ENCODE measurements at regions not wholly inside any gene's neighbourhood (a gene's known extent, or its start where the extent isn't known, plus 50 kb on each side); places are given as distances from the start of the nearest gene placed in this dataset.

DNA sequence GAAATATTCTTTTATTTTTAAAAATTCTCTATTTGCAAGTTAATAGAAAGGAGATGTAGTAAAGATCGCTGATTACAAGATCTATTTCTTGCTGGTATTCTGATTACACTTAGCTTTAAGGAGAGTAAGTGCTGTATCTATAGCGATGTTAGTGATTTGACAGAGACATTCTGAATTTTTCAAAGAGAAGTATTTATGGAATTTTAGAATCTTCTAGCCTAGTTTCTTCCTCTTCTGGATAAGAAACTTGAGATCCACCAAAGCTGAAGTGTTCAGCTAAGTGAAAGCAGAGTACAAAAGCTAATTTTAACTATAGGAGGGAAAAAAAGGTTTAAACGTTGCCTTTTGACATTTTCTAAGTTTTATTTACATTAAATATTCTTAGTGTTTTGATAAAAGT is 72.1 kb upstream of the RARB start:
- TF ChIP-seq, protein P1, sequence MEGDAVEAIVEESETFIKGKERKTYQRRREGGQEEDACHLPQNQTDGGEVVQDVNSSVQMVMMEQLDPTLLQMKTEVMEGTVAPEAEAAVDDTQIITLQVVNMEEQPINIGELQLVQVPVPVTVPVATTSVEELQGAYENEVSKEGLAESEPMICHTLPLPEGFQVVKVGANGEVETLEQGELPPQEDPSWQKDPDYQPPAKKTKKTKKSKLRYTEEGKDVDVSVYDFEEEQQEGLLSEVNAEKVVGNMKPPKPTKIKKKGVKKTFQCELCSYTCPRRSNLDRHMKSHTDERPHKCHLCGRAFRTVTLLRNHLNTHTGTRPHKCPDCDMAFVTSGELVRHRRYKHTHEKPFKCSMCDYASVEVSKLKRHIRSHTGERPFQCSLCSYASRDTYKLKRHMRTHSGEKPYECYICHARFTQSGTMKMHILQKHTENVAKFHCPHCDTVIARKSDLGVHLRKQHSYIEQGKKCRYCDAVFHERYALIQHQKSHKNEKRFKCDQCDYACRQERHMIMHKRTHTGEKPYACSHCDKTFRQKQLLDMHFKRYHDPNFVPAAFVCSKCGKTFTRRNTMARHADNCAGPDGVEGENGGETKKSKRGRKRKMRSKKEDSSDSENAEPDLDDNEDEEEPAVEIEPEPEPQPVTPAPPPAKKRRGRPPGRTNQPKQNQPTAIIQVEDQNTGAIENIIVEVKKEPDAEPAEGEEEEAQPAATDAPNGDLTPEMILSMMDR (IDR thresholded peaks at IDR 0.05; ENCODE audit: insufficient read depth, low read length), result no peak
- TF ChIP-seq POLR2AphosphoS5 (IDR thresholded peaks at IDR 0.05; ENCODE audit: low read depth) (no peak), GABPA (IDR thresholded peaks at IDR 0.05; ENCODE audit: low read depth) (no peak), SPI1 (IDR thresholded peaks at IDR 0.05; ENCODE audit: borderline replicate concordance, low read depth) (no peak)
- TF ChIP-seq, protein P2, sequence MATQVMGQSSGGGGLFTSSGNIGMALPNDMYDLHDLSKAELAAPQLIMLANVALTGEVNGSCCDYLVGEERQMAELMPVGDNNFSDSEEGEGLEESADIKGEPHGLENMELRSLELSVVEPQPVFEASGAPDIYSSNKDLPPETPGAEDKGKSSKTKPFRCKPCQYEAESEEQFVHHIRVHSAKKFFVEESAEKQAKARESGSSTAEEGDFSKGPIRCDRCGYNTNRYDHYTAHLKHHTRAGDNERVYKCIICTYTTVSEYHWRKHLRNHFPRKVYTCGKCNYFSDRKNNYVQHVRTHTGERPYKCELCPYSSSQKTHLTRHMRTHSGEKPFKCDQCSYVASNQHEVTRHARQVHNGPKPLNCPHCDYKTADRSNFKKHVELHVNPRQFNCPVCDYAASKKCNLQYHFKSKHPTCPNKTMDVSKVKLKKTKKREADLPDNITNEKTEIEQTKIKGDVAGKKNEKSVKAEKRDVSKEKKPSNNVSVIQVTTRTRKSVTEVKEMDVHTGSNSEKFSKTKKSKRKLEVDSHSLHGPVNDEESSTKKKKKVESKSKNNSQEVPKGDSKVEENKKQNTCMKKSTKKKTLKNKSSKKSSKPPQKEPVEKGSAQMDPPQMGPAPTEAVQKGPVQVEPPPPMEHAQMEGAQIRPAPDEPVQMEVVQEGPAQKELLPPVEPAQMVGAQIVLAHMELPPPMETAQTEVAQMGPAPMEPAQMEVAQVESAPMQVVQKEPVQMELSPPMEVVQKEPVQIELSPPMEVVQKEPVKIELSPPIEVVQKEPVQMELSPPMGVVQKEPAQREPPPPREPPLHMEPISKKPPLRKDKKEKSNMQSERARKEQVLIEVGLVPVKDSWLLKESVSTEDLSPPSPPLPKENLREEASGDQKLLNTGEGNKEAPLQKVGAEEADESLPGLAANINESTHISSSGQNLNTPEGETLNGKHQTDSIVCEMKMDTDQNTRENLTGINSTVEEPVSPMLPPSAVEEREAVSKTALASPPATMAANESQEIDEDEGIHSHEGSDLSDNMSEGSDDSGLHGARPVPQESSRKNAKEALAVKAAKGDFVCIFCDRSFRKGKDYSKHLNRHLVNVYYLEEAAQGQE (IDR thresholded peaks at IDR 0.05; ENCODE audit: insufficient replicate concordance, low read depth), result no peak
